GM12891 (cell line): ENCODE measurements at regions not wholly inside any gene's neighbourhood (a gene's known extent, or its start where the extent isn't known, plus 50 kb on each side); places are given as distances from the start of the nearest gene placed in this dataset.

Experiments
- POLR2A ChIP-seq: IDR thresholded peaks from 2 replicates; pipeline ENCODE4 v1.6.1; 2011; ENCODE audit warnings: low read depth, low read length, control low read depth
- POLR2AphosphoS5 ChIP-seq: IDR thresholded peaks from 2 replicates; pipeline ENCODE4 v1.6.1; 2011; ENCODE audit warnings: low read depth, low read length, control low read depth

GRCh38 chr3:70517124-70517890 is 204.9 kb upstream of the MDFIC2 start:
- TF ChIP-seq POLR2A (no peak), POLR2AphosphoS5 (no peak)
